ENCODE measurements at regions not wholly inside any gene's neighbourhood (a gene's known extent, or its start where the extent isn't known, plus 50 kb on each side); places are given as distances from the start of the nearest gene placed in this dataset.

GRCh38 chr4:55296096-55296495 is 49.9 kb upstream of the SRD5A3 start:
- no peak for ATAC-seq
- no peak for DNase-seq
- intact Hi-C loops (cut with DNase I) = no loop called here
